GM23248 (cell line): ENCODE measurements at regions not wholly inside any gene's neighbourhood (a gene's known extent, or its start where the extent isn't known, plus 50 kb on each side); places are given as distances from the start of the nearest gene placed in this dataset.

Experiments
- EZH2 ChIP-seq: fragments of 200-600 bp; sonication (generic); IDR thresholded peaks from 2 replicates; pipeline ENCODE4 v1.6.1; 2018; ENCODE audit warnings: antibody characterized with exemption, mild to moderate bottlenecking; ENCODE audit not compliant: insufficient read depth, poor library complexity, severe bottlenecking
- EZH2phosphoT487 ChIP-seq: fragments of 200-600 bp; sonication (generic); IDR thresholded peaks from 2 replicates; pipeline ENCODE4 v1.6.1; 2018; ENCODE audit warnings: antibody characterized with exemption, moderate library complexity, mild to moderate bottlenecking, low read depth; ENCODE audit not compliant: insufficient read depth

DNA sequence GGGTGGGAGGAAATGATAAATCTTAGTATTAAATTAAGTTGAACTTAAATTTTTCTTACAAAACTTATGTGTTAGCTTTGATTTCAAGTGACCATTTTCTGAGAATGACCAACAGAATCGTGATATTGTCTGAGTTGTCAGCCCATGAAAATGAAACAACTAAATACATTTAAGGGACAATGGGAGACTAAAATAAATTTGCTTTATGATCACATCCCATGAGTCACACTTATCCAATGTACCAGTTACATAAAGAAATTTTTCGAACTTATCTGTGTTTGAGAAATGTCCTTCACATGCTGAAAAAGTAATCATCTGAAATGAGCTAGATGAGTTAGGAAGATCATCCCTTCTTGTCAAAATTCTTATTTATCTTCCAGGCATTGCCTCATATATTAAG lies 415.9 kb upstream of the SYT1 start:
- TF ChIP-seq EZH2 = no peak
- TF ChIP-seq EZH2phosphoT487 = no peak
